Adrenal gland (tissue), 9 donors: ENCODE measurements at regions not wholly inside any gene's neighbourhood (a gene's known extent, or its start where the extent isn't known, plus 50 kb on each side); places are given as distances from the start of the nearest gene placed in this dataset.
A peak's percentile ranks its signal among the peaks of the same experiment; 100 is the strongest.
"Not testable (repeated sequence)": the region's sequence is repeated elsewhere in the genome, so short reads cannot be mapped to it uniquely, and the experiment has no call there.

Source experiments
- DNase-seq, 7 donors: peaks; one replicate each; pipeline ENCODE4 v3.0.0-alpha.2; 2019 to 2020
- H3K27ac ChIP-seq, 5 donors: fragments of 200-600 bp; sonication (generic) in 4 of 5; 1 replicate in 3 of 5; 2 replicates in 2 of 5; pipeline versions ENCODE4 v1.5.1 to v1.8.0; 2016 to 2020; ENCODE audit warnings: mild to moderate bottlenecking in 1 of 5
- H3K27me3 ChIP-seq: fragments of 200-600 bp; 2 replicates; pipeline ENCODE4 v1.8.0; 2021
- H3K36me3 ChIP-seq, 2 donors: fragments of 200-600 bp; replicated peaks in 1 of 2; 1 replicate in 1 of 2; 2 replicates in 1 of 2; pipeline versions ENCODE4 v1.5.1 to v1.8.0; 2018 to 2022
- H3K4me1 ChIP-seq, 2 donors: fragments of 200-600 bp; replicated peaks in 1 of 2; 1 replicate in 1 of 2; 2 replicates in 1 of 2; pipeline versions ENCODE4 v1.5.1 to v1.8.0; 2018 to 2021
- H3K4me3 ChIP-seq, 4 donors: fragments of 200-600 bp; sonication (generic) in 3 of 4; one replicate each; pipeline ENCODE4 v1.5.1; 2016 to 2018
- H3K9me3 ChIP-seq, 3 donors: fragments of 200-600 bp; sonication (generic) in 1 of 3; replicated peaks in 1 of 3; 1 replicate in 2 of 3; 2 replicates in 1 of 3; pipeline versions ENCODE4 v1.5.1 to v1.8.0; 2016 to 2021
- POLR2A ChIP-seq, 2 donors: fragments of 450-650 bp; IDR thresholded peaks; one replicate each; pipeline ENCODE4 v1.6.1; 2017; ENCODE audit warnings: antibody characterized with exemption in 2 of 2, mild to moderate bottlenecking in 2 of 2, moderate library complexity in 1 of 2
- WGBS, 4 donors: extraction: QIAGEN DNeasy Blood & Tissue Kit in 2 of 4; methylation state at CpG; one replicate each; pipeline versions ENCODE4 v1.1.5 to v1.1.7; 2013 to 2017; 5-methylcytosine and 5-hydroxymethylcytosine counted together
- intact Hi-C, 2 donors: fragments of 100-400 bp; cut with DNase I; formaldehyde crosslinking; loops; one replicate each; pipeline versions ENCODE4 v1.14.1 to v1.15.0; 2022 to 2023
- TF ChIP-seq, protein P1 (sequence below), 6 experiments: fragments of 450-650 bp in 4 of 6; fragments of 200-600 bp in 2 of 6; sonication (generic) in 1 of 6; IDR thresholded peaks; 1 replicate in 5 of 6; 2 replicates in 1 of 6; pipeline versions ENCODE4 v1.5.1 to v1.8.0; 2016 to 2021; ENCODE audit warnings: antibody characterized with exemption in 6 of 6, mild to moderate bottlenecking in 2 of 6, moderate library complexity in 1 of 6
- donor health status: healthy with polysubstance abuse.
- donor health status: Bipolar disorder and iron deficiency.
- donor health status: DM: yes; HTN: yes; CAD: no.
- donor health status: DM: no; HTN: no; CAD: no.
- donor health status: DM: no; HTN: no; CAD: no.

DNA sequence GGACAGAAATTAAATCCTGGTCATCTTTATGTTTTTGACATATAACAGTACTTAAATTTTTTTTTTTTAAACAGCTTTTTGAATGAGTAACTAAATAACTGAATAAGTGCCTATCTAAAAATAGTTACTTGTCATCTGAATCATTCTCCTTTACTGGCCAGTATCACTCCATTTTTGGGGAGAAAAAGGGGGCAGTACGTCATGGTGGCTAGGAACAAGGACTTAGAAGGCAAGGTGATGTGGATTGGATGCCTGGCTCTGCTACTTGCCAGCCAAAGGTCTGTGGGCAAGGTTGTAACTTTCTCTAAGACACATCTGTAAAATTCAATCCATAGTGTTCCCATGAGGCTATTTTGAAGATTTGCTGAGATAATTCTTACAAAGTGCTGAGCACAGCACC lies 220.4 kb upstream of the DEPDC1 start:
- H3K27ac ChIP-seq: no peak overlapping the region
- WGBS, 4 donors: 5 to 42% (median 28%) methylated on average over 1 of the region's 1 CpG
- no peaks in the 10 kb centered on the region for H3K9me3 ChIP-seq

DNA sequence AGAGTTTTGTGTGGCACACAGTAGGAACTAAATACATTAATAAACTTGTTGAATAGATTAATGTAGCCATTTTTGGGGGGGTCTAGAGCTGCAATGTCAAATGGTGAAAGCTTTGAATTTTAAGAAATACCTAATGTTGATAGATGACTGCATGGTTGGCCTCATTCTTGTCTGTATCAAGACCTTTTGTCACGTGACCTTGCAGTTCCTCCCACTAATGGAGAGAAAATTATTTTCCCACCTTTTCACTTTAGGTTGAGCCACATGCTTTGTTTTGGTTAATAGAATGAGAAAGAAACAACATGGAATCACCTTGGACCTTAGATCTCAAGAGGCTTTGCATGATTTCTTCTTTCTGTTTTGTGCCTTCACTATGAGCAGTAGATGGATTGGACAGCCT lies 223.6 kb upstream of the DEPDC1 start:
- 57 to 73% (median 63%) methylated on average over 1 of the region's 1 CpG for WGBS, 4 donors
- intact Hi-C loops: no loop called here
- no peaks in the 10 kb centered on the region for H3K27me3 ChIP-seq
- no peaks in the 10 kb centered on the region for H3K36me3 ChIP-seq
- no peaks in the 10 kb centered on the region for H3K9me3 ChIP-seq
- no peaks in the 10 kb centered on the region for H3K4me1 ChIP-seq
- no peak for TF ChIP-seq POLR2A (IDR thresholded peaks at IDR 0.05)
- TF ChIP-seq, protein P1, sequence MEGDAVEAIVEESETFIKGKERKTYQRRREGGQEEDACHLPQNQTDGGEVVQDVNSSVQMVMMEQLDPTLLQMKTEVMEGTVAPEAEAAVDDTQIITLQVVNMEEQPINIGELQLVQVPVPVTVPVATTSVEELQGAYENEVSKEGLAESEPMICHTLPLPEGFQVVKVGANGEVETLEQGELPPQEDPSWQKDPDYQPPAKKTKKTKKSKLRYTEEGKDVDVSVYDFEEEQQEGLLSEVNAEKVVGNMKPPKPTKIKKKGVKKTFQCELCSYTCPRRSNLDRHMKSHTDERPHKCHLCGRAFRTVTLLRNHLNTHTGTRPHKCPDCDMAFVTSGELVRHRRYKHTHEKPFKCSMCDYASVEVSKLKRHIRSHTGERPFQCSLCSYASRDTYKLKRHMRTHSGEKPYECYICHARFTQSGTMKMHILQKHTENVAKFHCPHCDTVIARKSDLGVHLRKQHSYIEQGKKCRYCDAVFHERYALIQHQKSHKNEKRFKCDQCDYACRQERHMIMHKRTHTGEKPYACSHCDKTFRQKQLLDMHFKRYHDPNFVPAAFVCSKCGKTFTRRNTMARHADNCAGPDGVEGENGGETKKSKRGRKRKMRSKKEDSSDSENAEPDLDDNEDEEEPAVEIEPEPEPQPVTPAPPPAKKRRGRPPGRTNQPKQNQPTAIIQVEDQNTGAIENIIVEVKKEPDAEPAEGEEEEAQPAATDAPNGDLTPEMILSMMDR (IDR thresholded peaks at IDR 0.05): no peak
- DNase-seq: no peak
- H3K27ac ChIP-seq: no peak overlapping the region
- H3K4me3 ChIP-seq: no peak overlapping the region

More for the DNA sequence above, 220.4 kb upstream of the DEPDC1 start:
- Histone ChIP-seq H3K4me3 (no peak overlapping the region), H3K27me3 (no peaks in the 10 kb centered on the region), H3K4me1 (no peaks in the 10 kb centered on the region), H3K36me3 (no peaks in the 10 kb centered on the region)
- DNase-seq: no peak
- TF ChIP-seq, protein P1 (IDR thresholded peaks at IDR 0.05): no peak
- TF ChIP-seq POLR2A (IDR thresholded peaks at IDR 0.05): no peak
- intact Hi-C loops: no loop called here

DNA sequence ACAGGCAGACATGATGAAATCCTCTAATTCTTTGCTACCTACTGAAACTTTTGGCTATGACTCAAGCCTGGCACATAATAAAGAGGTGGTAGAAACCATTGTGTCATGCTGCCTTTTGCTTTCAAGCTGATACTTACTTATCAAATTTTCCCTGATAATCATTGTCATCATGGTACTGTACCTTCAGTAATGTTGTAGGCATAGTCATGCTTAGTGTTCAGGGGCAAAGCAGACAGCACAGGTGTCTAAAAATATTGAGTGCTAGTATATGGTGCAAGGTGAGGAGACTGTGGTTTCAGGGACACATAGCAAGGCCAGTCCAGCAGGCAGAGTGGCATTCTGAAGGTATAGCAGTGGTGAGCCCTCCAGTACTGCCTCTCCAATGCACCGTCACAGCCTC lies 226.9 kb upstream of the DEPDC1 start:
- DNase-seq: no peak
- Histone ChIP-seq H3K4me3 (no peak overlapping the region), H3K9me3 (no peaks in the 10 kb centered on the region), H3K27ac (no peak overlapping the region), H3K36me3 (no peaks in the 10 kb centered on the region), H3K4me1 (no peaks in the 10 kb centered on the region), H3K27me3 (peaks cover 3% of the 10 kb centered on the region)
- TF ChIP-seq, protein P1 (IDR thresholded peaks at IDR 0.05): no peak
- TF ChIP-seq POLR2A (IDR thresholded peaks at IDR 0.05): no peak
- intact Hi-C loops: no loop called here
- WGBS, 4 donors: 89 to 100% (median 92%) methylated on average over 1 of the region's 1 CpG

DNA sequence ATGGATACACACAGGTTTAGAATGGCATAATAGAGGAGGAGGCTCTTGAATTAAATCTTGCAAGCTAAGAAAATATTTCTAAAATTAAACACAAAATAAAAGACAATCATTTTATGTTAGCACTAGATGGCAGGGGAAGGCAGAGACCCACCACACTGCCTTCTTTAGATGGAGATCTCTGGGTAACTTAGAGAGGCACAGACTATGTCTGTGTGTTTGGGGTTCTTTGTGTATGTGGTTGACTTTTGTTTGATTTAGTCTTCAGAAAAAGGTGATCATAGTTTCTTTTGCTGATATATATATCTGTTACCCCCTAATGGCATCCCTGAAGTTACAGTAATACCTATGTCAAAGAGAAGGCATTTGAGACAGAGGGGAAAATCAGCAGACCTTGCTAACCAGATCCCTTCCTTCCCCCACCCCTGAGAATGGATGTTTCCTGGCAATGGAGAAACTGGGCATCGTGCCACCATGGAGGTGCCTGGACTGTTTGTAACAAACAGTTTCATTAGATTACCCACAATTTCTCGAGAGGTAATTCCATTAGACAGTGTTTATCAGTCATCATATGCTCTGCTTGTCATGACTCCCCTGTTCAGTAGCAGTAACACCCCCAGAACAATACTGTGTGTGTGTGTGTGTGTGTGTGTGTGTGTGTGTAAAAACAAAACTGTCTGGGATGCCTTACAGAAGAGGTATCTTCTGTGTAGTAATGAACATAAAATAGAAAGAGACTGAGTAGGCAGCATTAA lies 228.3 kb upstream of the DEPDC1 start:
- intact Hi-C loops: no loop called here
- Histone ChIP-seq H3K4me1 (no peaks in the 10 kb centered on the region), H3K27me3 (peaks cover 3% of the 10 kb centered on the region), H3K36me3 (no peaks in the 10 kb centered on the region), H3K9me3 (no peaks in the 10 kb centered on the region), H3K4me3 (no peak overlapping the region), H3K27ac (no peak overlapping the region)
- DNase-seq: peak in 5 of 7 donors; percentile 5 to 88 (median 37)
- 36 to 57% (median 38%) methylated on average over 2 of the region's 2 CpGs for WGBS, 4 donors
- TF ChIP-seq, protein P1 (IDR thresholded peaks at IDR 0.05): no peak
- no peak for TF ChIP-seq POLR2A (IDR thresholded peaks at IDR 0.05)

DNA sequence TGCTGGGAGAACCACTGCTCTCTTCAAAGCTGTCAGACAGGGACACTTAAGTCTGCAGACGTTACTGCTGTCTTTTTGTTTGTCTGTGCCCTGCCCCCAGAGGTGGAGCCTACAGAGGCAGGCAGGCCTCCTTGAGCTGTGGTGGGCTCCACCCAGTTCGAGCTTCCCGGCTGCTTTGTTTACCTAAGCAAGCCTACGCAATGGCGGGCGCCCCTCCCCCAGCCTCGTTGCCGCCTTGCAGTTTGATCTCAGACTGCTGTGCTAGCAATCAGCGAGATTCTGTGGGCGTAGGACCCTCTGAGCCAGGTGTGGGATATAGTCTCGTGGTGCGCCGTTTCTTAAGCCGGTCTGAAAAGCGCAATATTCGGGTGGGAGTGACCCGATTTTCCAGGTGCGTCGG lies 242.6 kb upstream of the DEPDC1 start:
- 58 to 71% (median 69%) methylated on average over 8 of the region's 19 CpGs; no CpG with 5 or more reads in 1 of the 4 donors for WGBS, 4 donors
- H3K9me3 ChIP-seq, intact Hi-C loops, H3K4me1 ChIP-seq, DNase-seq, H3K27ac ChIP-seq, H3K27me3 ChIP-seq, H3K4me3 ChIP-seq, H3K36me3 ChIP-seq: not testable (repeated sequence)
